22Rv1 (cell line): ENCODE measurements at regions not wholly inside any gene's neighbourhood (a gene's known extent, or its start where the extent isn't known, plus 50 kb on each side); places are given as distances from the start of the nearest gene placed in this dataset.

Experiments
- ZFX ChIP-seq: fragments of 450-650 bp; IDR thresholded peaks from 2 replicates; pipeline ENCODE4 v1.6.1; 2017; ENCODE audit warnings: antibody characterized with exemption, borderline replicate concordance
- TF ChIP-seq, protein P1 (sequence below): fragments of 450-650 bp; IDR thresholded peaks from 2 replicates; pipeline ENCODE4 v1.5.1; 2017; ENCODE audit warnings: mild to moderate bottlenecking

DNA sequence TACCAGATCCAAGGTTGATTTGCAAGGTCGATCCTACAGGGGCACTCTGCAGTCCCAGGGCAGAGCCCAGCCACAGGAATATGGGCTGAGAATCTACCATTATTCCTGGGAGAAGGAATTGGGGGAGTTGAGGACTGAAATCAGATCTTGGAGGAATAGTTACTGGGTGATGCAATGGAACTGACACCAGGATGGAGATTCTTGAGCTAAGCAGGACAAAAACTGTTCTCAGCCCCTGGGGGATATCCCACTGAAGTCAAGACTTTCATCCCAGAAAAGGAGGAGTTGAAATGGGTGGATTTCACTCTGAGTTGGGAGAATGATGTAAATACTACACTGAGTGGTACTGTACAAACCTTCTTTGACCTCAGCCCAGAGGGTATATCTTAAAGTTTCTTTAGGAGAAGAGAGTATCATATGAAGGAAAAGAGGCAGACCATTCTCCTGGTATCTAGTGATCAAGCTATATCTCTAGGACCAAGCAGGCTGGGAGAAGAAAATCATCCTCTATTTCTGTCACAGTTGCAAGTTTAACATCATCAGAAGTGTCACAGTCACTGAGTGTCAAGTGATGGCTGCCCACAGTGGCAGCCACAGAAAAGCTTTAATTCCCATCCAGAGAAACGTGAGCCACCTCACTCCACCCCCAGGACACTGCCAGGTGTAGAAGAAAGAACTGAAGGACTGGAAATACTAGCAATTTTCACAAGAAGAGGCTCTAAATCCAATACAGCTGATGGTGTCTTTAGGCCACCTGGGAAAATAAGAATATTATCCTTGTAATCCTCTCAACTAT, 181.9 kb downstream of the NUAK1 start:
- TF ChIP-seq, protein P1, sequence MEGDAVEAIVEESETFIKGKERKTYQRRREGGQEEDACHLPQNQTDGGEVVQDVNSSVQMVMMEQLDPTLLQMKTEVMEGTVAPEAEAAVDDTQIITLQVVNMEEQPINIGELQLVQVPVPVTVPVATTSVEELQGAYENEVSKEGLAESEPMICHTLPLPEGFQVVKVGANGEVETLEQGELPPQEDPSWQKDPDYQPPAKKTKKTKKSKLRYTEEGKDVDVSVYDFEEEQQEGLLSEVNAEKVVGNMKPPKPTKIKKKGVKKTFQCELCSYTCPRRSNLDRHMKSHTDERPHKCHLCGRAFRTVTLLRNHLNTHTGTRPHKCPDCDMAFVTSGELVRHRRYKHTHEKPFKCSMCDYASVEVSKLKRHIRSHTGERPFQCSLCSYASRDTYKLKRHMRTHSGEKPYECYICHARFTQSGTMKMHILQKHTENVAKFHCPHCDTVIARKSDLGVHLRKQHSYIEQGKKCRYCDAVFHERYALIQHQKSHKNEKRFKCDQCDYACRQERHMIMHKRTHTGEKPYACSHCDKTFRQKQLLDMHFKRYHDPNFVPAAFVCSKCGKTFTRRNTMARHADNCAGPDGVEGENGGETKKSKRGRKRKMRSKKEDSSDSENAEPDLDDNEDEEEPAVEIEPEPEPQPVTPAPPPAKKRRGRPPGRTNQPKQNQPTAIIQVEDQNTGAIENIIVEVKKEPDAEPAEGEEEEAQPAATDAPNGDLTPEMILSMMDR: no peak
- no peak for TF ChIP-seq ZFX
